ENCODE measurements at regions not wholly inside any gene's neighbourhood (a gene's known extent, or its start where the extent isn't known, plus 50 kb on each side); places are given as distances from the start of the nearest gene placed in this dataset.
A peak's percentile ranks its signal among the peaks of the same experiment; 100 is the strongest.

GRCh38 chr6:113668641-113669408 lies 188.3 kb upstream of the MARCKS start:
- Histone ChIP-seq H3K4me3 (no peak overlapping the region), H3K27me3 (no peaks in the 10 kb centered on the region), H3K4me1 (no peaks in the 10 kb centered on the region), H3K27ac (no peak overlapping the region), H3K36me3 (no peaks in the 10 kb centered on the region), H3K9me3 (no peaks in the 10 kb centered on the region), H3K9ac (ENCODE audit: low read depth in 2 of 2, low read length in 2 of 2) (no peak overlapping the region)
- DNase-seq, result no peak
- TF ChIP-seq, protein P1, sequence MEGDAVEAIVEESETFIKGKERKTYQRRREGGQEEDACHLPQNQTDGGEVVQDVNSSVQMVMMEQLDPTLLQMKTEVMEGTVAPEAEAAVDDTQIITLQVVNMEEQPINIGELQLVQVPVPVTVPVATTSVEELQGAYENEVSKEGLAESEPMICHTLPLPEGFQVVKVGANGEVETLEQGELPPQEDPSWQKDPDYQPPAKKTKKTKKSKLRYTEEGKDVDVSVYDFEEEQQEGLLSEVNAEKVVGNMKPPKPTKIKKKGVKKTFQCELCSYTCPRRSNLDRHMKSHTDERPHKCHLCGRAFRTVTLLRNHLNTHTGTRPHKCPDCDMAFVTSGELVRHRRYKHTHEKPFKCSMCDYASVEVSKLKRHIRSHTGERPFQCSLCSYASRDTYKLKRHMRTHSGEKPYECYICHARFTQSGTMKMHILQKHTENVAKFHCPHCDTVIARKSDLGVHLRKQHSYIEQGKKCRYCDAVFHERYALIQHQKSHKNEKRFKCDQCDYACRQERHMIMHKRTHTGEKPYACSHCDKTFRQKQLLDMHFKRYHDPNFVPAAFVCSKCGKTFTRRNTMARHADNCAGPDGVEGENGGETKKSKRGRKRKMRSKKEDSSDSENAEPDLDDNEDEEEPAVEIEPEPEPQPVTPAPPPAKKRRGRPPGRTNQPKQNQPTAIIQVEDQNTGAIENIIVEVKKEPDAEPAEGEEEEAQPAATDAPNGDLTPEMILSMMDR (IDR thresholded peaks at IDR 0.05), result no peak
- intact Hi-C loops (cut with DNase I), result no loop called here

DNA sequence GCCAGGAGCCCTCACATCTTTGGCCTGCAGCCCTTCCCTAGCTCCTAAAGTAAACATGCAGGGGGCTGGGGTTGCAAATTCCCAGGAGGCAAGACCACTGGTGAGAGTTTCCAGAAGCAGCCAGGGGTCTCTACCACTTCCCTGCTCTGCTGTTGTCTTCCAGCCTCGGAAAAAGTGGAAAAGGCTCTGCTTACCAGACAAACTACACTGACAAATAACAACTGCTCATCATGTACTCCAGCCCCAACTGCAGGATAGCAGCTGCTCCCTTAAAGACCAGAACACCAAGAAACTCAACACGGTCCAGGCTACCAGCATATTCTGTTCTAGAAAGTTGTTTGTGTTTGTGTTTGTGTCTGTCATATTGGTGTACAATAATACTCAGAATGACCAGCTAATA lies 187.5 kb upstream of the MARCKS start:
- no peaks in the 10 kb centered on the region for H3K4me1 ChIP-seq
- no peaks in the 10 kb centered on the region for H3K9me3 ChIP-seq
- no peaks in the 10 kb centered on the region for H3K27me3 ChIP-seq
- H3K9ac ChIP-seq (ENCODE audit: low read depth in 2 of 2, low read length in 2 of 2), result no peak overlapping the region
- H3K27ac ChIP-seq, result no peak overlapping the region
- no peak overlapping the region for H3K4me3 ChIP-seq
- DNase-seq, result no peak
- H3K36me3 ChIP-seq, result no peaks in the 10 kb centered on the region
- intact Hi-C loops (cut with DNase I), result no loop called here
- TF ChIP-seq, protein P1 (IDR thresholded peaks at IDR 0.05), result no peak

DNA sequence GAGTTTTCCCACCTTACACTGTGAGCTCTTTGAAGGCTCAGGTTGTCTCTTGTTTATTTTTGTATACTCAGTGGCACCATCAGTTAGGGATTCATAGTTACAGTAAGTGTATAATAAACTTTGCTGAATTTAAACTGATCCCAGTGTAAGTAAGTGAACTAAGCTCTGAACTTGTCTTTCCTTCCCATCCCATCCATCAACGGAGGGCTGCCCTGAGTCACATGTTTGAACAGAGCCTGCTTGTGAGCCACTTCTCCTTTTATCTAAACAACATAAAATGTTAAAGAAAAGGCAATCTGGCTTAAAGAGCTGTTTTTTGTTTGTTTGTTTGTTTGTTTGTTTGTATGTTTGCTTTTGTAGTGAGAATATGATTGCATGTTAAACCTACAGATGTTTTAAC lies 185.7 kb upstream of the MARCKS start:
- Histone ChIP-seq H3K27me3 (no peaks in the 10 kb centered on the region), H3K9ac (ENCODE audit: low read depth in 2 of 2, low read length in 2 of 2) (no peak overlapping the region), H3K4me1 (no peaks in the 10 kb centered on the region), H3K4me3 (no peak overlapping the region), H3K36me3 (no peaks in the 10 kb centered on the region), H3K9me3 (no peaks in the 10 kb centered on the region), H3K27ac (no peak overlapping the region)
- no peak for DNase-seq
- intact Hi-C loops (cut with DNase I), result no loop called here
- TF ChIP-seq, protein P1 (IDR thresholded peaks at IDR 0.05), result no peak

DNA sequence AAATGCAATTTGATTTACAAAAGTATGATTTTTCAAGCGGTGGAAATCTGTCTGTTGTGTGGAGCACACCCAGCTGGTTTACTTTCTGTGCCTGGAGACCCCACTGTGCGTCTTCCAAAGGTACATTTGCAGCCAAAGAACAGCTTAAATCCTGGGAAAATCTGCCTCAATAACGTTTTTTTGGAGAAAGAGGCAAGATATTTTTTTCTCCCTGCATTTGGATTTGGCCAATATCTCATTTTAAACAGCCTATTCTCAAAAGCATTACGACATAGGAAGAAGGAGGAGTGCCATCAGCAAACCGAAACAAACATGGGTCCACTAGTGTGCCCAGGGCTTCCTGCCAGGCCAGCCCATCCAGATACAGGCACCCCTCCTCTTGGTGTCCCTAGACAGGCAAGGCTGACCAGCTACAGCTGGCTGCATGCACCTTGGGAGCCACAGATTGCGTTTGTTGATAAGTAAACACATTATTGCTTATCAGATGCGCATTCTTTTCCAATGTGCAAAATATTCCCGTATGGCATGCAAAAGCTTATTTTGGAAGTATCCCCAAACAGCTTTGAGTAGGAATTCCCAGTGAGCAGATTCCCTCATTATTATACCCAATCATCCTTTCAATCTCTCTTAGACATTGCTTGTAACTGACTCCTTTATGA lies 184.5 kb upstream of the MARCKS start:
- Histone ChIP-seq H3K4me1 (no peaks in the 10 kb centered on the region), H3K27ac (no peak overlapping the region), H3K4me3 (no peak overlapping the region), H3K9me3 (no peaks in the 10 kb centered on the region), H3K27me3 (no peaks in the 10 kb centered on the region), H3K36me3 (no peaks in the 10 kb centered on the region), H3K9ac (ENCODE audit: low read depth in 2 of 2, low read length in 2 of 2) (peak overlapping the region in 1 of 2 donors; percentile 1)
- intact Hi-C loops (cut with DNase I), result no loop called here
- TF ChIP-seq, protein P1 (IDR thresholded peaks at IDR 0.05), result no peak
- no peak for DNase-seq

DNA sequence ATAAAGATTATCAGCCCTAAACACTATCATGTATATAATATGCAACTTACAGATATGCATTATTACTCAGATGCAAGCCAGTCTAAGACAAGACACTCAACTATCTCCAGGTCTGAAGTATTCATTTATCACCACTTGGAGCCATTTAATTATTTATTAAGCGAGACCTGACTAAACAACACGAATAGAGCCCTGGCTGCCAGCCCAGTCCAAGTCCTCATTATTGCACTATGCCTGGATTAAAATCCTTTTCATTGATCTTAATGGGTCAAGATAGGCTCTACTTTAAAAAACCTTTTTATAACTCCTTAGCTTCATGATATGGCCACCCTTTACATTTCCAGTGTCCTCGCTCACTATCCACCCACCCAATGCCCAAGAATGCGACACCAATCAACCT lies 183.1 kb upstream of the MARCKS start:
- Histone ChIP-seq H3K4me3 (no peak overlapping the region), H3K9ac (ENCODE audit: low read depth in 2 of 2, low read length in 2 of 2) (no peak overlapping the region), H3K4me1 (no peaks in the 10 kb centered on the region), H3K36me3 (no peaks in the 10 kb centered on the region), H3K27me3 (no peaks in the 10 kb centered on the region), H3K27ac (no peak overlapping the region), H3K9me3 (no peaks in the 10 kb centered on the region)
- TF ChIP-seq, protein P1 (IDR thresholded peaks at IDR 0.05), result no peak
- intact Hi-C loops (cut with DNase I), result no loop called here
- DNase-seq, result no peak
